Loucy (cell line): ENCODE measurements at regions not wholly inside any gene's neighbourhood (a gene's known extent, or its start where the extent isn't known, plus 50 kb on each side); places are given as distances from the start of the nearest gene placed in this dataset.

Source experiments
- H2AFZ ChIP-seq: fragments of 200-600 bp; sonication (generic); 2 replicates; pipeline ENCODE4 v1.6.0; 2016; ENCODE audit warnings: antibody characterized with exemption, mild to moderate bottlenecking, low read length, moderate library complexity
- H3F3A ChIP-seq: fragments of 200-600 bp; 2 replicates; pipeline ENCODE4 v1.6.0; 2016; ENCODE audit warnings: antibody characterized with exemption, low read depth, mild to moderate bottlenecking
- H3K27me3 ChIP-seq: fragments of 200-600 bp; sonication (generic); 2 replicates; pipeline ENCODE4 v1.6.1; 2014; ENCODE audit warnings: low read length, mild to moderate bottlenecking; ENCODE audit not compliant: insufficient read depth, poor library complexity, severe bottlenecking
- H3K36me3 ChIP-seq: fragments of 200-600 bp; sonication (generic); 2 replicates; pipeline ENCODE4 v1.6.1; 2016; ENCODE audit warnings: low read length; ENCODE audit not compliant: insufficient read depth
- H3K4me1 ChIP-seq: fragments of 200-600 bp; sonication (generic); 2 replicates; pipeline ENCODE4 v1.5.1; 2014; ENCODE audit warnings: low read length, mild to moderate bottlenecking; ENCODE audit not compliant: insufficient read depth, poor library complexity, severe bottlenecking
- H3K4me2 ChIP-seq: fragments of 200-600 bp; sonication (generic); 2 replicates; pipeline ENCODE4 v1.6.0; 2014; ENCODE audit warnings: antibody characterized with exemption, low read length, low read depth, mild to moderate bottlenecking; ENCODE audit not compliant: poor library complexity, severe bottlenecking
- H3K4me3 ChIP-seq: fragments of 200-600 bp; sonication (generic); 2 replicates; pipeline ENCODE4 v1.5.1; 2014; ENCODE audit warnings: low read length, mild to moderate bottlenecking, mixed read lengths; ENCODE audit not compliant: poor library complexity, severe bottlenecking
- H3K79me2 ChIP-seq: fragments of 200-600 bp; sonication (generic); 2 replicates; pipeline ENCODE4 v1.6.1; 2014; ENCODE audit warnings: low read length; ENCODE audit not compliant: insufficient read depth
- H3K9ac ChIP-seq: fragments of 200-600 bp; sonication (generic); 2 replicates; pipeline ENCODE4 v1.6.0; 2014; ENCODE audit warnings: mild to moderate bottlenecking, low read depth, low read length, moderate library complexity; ENCODE audit not compliant: poor library complexity, severe bottlenecking
- H3K9me2 ChIP-seq: fragments of 200-600 bp; sonication (generic); replicated peaks from 2 replicates; pipeline ENCODE4 v1.6.1; 2016; ENCODE audit warnings: low read depth, low read length, mixed read lengths
- H3K9me3 ChIP-seq: fragments of 200-600 bp; sonication (generic); 2 replicates; pipeline ENCODE4 v1.6.1; 2014; ENCODE audit warnings: mild to moderate bottlenecking, antibody characterized with exemption, low read length, low read depth; ENCODE audit not compliant: insufficient read depth
- H4K20me1 ChIP-seq: fragments of 200-600 bp; sonication (generic); 2 replicates; pipeline ENCODE4 v1.6.0; 2014; ENCODE audit warnings: antibody characterized with exemption, low read length, mild to moderate bottlenecking; ENCODE audit not compliant: insufficient read depth, poor library complexity, severe bottlenecking
- CTCF ChIP-seq: fragments of 200-600 bp; sonication (generic); conservative IDR thresholded peaks from 2 replicates; pipeline ENCODE4 v1.5.1; 2014; ENCODE audit warnings: mild to moderate bottlenecking, antibody characterized with exemption, low read length
- EZH2phosphoT487 ChIP-seq: fragments of 200-600 bp; IDR thresholded peaks from 2 replicates; pipeline ENCODE4 v1.6.1; 2018; ENCODE audit warnings: antibody characterized with exemption, mild to moderate bottlenecking, moderate library complexity, borderline replicate concordance

- H3K4me2 ChIP-seq: no peak overlapping the region
- no peak overlapping the region for H2AFZ ChIP-seq
- no peak overlapping the region for H3K9ac ChIP-seq
- H3K4me3 ChIP-seq: no peak overlapping the region
- H3K9me2 ChIP-seq: no peaks in the 10 kb centered on the region
- no peaks in the 10 kb centered on the region for H4K20me1 ChIP-seq
- peaks cover under 1% of the 10 kb centered on the region for H3K4me1 ChIP-seq
- H3K9me3 ChIP-seq: no peaks in the 10 kb centered on the region
- no peaks in the 10 kb centered on the region for H3K36me3 ChIP-seq
- H3F3A ChIP-seq: no peaks in the 10 kb centered on the region
- no peaks in the 10 kb centered on the region for H3K79me2 ChIP-seq
- no peaks in the 10 kb centered on the region for H3K27me3 ChIP-seq
- TF ChIP-seq EZH2phosphoT487 (no peak), CTCF (no peak)
These were observed 105.2 kb downstream of the RBM43 start for GRCh38 chr2:151156431-151156830.

DNA sequence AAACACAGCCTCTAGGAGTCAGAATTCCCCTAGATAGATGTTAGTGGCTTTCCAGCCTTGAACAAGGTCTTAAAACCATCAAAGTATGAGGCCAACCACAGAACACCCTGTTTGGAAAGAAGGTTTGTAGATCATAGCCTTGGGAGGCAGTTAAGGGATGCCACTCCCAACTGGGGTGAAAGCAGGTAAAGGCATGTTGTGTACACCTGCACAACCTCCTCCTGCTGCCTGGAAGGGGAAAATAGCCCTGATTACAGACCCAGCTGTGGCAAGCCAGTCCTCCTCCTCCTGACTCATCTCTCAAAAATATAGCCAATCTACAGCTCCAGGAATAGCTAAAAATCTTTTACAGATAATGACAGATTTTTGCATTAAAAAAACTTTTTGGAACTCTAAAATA lies 108.1 kb downstream of the RBM43 start:
- no peaks in the 10 kb centered on the region for H4K20me1 ChIP-seq
- no peak for TF ChIP-seq EZH2phosphoT487
- peak; percentile 25; the same call in 1 of the 2 replicates for TF ChIP-seq CTCF
- no peaks in the 10 kb centered on the region for H3K9me2 ChIP-seq
- H3K27me3 ChIP-seq: no peaks in the 10 kb centered on the region
- H3K36me3 ChIP-seq: no peaks in the 10 kb centered on the region
- H2AFZ ChIP-seq: no peak overlapping the region
- peaks cover 8% of the 10 kb centered on the region for H3K4me1 ChIP-seq
- H3K79me2 ChIP-seq: no peaks in the 10 kb centered on the region
- no peak overlapping the region for H3K4me3 ChIP-seq
- H3F3A ChIP-seq: no peaks in the 10 kb centered on the region
- H3K9ac ChIP-seq: no peak overlapping the region
- H3K9me3 ChIP-seq: no peaks in the 10 kb centered on the region
- H3K4me2 ChIP-seq: no peak overlapping the region

DNA sequence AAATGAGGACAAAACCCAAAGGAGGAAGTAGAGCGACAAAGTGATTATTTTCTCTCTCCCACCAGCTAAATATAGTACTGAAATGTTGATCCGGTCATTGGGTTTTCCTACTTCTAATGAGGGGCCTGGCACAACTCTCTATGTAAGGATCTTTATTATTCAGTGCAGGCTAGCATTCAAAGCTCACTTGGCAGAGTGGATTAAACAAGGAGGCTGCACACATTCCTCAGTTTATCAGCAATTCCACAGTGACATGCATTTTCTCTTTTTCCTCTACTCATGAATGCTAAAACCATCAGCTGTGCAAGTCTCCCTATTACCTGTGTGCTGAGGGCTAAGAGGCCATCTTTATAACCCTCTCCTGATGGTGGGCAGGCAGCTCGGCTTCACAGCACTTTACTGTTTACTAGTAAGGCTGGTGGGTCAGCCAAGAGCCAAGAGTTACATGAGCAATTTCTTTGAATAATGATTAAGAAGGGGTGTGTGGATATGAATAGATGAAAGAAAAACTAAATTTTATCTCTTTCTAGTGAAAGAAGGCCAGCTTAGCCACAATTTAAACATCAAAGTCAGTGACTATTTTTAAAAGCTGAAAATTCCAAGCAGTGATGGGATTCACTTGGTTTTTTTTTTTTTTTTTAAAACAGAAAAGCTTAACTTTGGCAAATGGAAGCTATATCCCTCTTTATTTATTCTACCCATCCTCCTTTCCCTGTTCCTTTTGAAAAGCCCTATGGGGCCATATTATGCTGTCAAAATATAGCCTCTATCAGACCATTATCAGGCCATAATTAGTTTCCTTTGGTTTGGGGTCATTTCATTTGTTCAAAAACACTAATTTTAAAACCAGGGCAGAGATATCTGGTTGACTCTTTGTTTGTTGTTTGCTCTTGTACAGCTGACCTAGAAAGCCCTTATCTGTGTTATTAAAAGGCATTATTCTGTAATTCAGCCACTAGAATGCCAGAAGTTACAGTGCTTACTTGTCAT lies 111.0 kb downstream of the RBM43 start:
- Histone ChIP-seq H3K4me1 (peaks cover 14% of the 10 kb centered on the region), H3K36me3 (no peaks in the 10 kb centered on the region), H2AFZ (0 out of 2 replicates have a peak overlapping the region, but pooled peaks have one; percentile 21), H4K20me1 (no peaks in the 10 kb centered on the region), H3K9me3 (no peaks in the 10 kb centered on the region), H3K79me2 (no peaks in the 10 kb centered on the region), H3K4me3 (no peak overlapping the region), H3F3A (no peaks in the 10 kb centered on the region), H3K4me2 (no peak overlapping the region), H3K27me3 (no peaks in the 10 kb centered on the region), H3K9ac (no peak overlapping the region), H3K9me2 (no peaks in the 10 kb centered on the region)
- TF ChIP-seq EZH2phosphoT487 (no peak), CTCF (no peak)
